Spleen (tissue), 7 donors: ENCODE measurements at regions not wholly inside any gene's neighbourhood (a gene's known extent, or its start where the extent isn't known, plus 50 kb on each side); places are given as distances from the start of the nearest gene placed in this dataset.

ENCODE experiments used
- CTCF ChIP-seq, 11 experiments: fragments of 200-600 bp in 7 of 11; fragments of 450-650 bp in 4 of 11; sonication (generic) in 4 of 11; IDR thresholded peaks in 8 of 11; conservative IDR thresholded peaks in 3 of 11; 1 replicate in 7 of 11; 2 replicates in 4 of 11; pipeline versions ENCODE4 v1.4.0 to v1.8.0; 2016 to 2021; ENCODE audit warnings: antibody characterized with exemption in 11 of 11, inconsistent platforms in 4 of 11, mild to moderate bottlenecking in 1 of 11
- POLR2A ChIP-seq, 3 donors: fragments of 450-650 bp; IDR thresholded peaks; one replicate each; pipeline ENCODE4 v1.5.1; 2017; ENCODE audit warnings: antibody characterized with exemption in 3 of 3, mild to moderate bottlenecking in 1 of 3
- POLR2AphosphoS5 ChIP-seq, 3 donors: sonication (generic); formaldehyde crosslinking; IDR thresholded peaks; one replicate each; pipeline ENCODE4 v1.5.1; 2017; ENCODE audit warnings: antibody characterized with exemption in 3 of 3
- donor health status: DM: no; HTN: no; CAD: no; lungs with moderate emphysema.
- donor health status: DM: no; HTN: no; CAD: no.
- donor health status: DM: no; HTN: no; CAD: no.

DNA sequence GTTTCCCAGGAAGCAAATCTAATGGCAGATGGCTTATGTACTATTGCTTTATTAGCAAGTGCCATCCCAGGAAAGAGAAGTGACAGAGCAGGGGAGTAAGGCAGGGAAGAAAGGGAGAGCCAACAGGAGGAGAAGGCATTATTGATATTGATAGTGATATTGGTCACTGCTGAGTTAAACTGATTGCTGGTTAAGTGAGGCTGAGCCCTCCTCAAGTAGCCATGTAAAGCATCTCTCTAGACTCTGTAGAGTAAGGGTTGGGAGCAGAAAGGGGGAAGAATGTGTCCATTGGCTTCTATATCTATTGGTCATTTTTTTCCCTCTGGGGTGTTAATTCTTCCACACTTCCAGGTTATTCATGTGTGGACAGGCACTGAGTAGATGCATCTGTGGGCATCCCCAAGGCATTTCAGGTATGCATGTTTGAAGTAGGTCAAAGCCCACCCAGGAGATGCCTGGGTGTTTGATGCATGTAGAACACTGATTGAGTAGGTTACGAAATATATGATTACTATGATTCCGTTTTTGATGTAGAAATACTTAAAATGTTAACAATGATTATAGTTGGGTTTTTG, 290.5 kb upstream of the DPYD start:
- no peak for TF ChIP-seq CTCF (IDR thresholded peaks at IDR 0.05 in 8 of 11, conservative IDR thresholded peaks at IDR 0.05 in 3 of 11)
- no peak for TF ChIP-seq POLR2AphosphoS5 (IDR thresholded peaks at IDR 0.05)
- no peak for TF ChIP-seq POLR2A (IDR thresholded peaks at IDR 0.05)
